AG04450 (cell line): ENCODE measurements at regions not wholly inside any gene's neighbourhood (a gene's known extent, or its start where the extent isn't known, plus 50 kb on each side); places are given as distances from the start of the nearest gene placed in this dataset.
A peak's percentile ranks its signal among the peaks of the same experiment; 100 is the strongest.

Source experiments
- CTCF ChIA-PET: fragments of 300-600, 350-600 bp; formaldehyde crosslinking; extraction: SDS; loops from one replicate; lab custom pipeline; 2022; ENCODE audit warnings: antibody characterized with exemption, inconsistent platforms; lab: Charles Lee
- POLR2A ChIA-PET: fragments of 350-600 bp; formaldehyde crosslinking; extraction: SDS; loops from one replicate; lab custom pipeline; 2021; ENCODE audit warnings: antibody characterized with exemption, inconsistent platforms; lab: Yijun Ruan, JAX
- DNase-seq: peaks from one replicate; pipeline ENCODE4 v3.0.0-alpha.2; 2011; ENCODE audit warnings: low read depth, low spot score
- H3K27ac ChIP-seq: one replicate; pipeline ENCODE4 v1.5.1; 2012; ENCODE audit warnings: low read depth, low read length, control low read depth
- H3K27me3 ChIP-seq: one replicate; pipeline ENCODE4 v1.6.0; 2012; ENCODE audit warnings: low read length; ENCODE audit not compliant: control insufficient read depth, insufficient read depth
- H3K4me3 ChIP-seq: 2 replicates; pipeline ENCODE4 v1.5.1; 2011; ENCODE audit warnings: mild to moderate bottlenecking, low read depth, low read length, control low read depth
- H3K9me3 ChIP-seq: 2 replicates; pipeline ENCODE4 v1.5.1; 2012; ENCODE audit warnings: low read length; ENCODE audit not compliant: control insufficient read depth, insufficient read depth
- CTCF ChIP-seq: IDR thresholded peaks from 2 replicates; pipeline ENCODE4 v1.5.1; 2011; ENCODE audit warnings: low read depth, low read length, control low read depth, inconsistent platforms

GRCh38 chr14:76264384-76264783 is 111.6 kb upstream of the ESRRB start:
- Histone ChIP-seq H3K27me3 (peaks cover 2% of the 10 kb centered on the region), H3K9me3 (no peaks in the 10 kb centered on the region), H3K27ac (no peak overlapping the region), H3K4me3 (no peak overlapping the region)
- POLR2A ChIA-PET, result no interaction called here
- DNase-seq, result no peak
- CTCF ChIA-PET, result no interaction called here
- no peak for TF ChIP-seq CTCF

- Histone ChIP-seq H3K4me3 (peak overlapping the region; percentile 59), H3K27ac (no peak overlapping the region), H3K27me3 (peaks cover 2% of the 10 kb centered on the region), H3K9me3 (no peaks in the 10 kb centered on the region)
- ChIA-PET POLR2A (no interaction called here), CTCF (interaction anchor here (0.7 to 1.6 kb wide), 3 partner anchors 10 to 120 kb away, joined by 3 to 8 read pairs (median 3); no protein-coding TSS in a partner anchor)
- peak; percentile 21; the same call in 1 of the 2 replicates for TF ChIP-seq CTCF
- no peak for DNase-seq
Observed at GRCh38 chr14:76267322-76268046, 108.5 kb upstream of the ESRRB start.

DNA sequence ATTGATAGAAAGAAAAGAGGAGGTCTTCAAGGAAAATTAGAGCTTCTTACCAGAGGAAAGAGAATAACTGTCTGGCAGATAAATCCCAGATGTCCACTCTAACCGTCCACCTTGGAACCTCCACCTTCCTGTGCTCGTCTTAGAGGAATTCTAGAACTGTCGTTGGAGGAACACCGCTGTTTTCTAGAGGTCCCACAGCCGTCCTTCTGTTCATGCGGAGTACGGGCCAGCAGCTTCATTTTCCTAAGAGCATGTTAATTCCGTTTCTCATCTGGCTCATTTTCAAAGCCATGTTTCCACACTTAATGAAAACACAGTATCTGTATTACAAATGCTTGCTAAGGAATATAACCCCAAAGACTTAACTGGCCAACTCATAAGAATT is 107.9 kb upstream of the ESRRB start:
- H3K27ac ChIP-seq, result no peak overlapping the region
- ChIA-PET CTCF (interaction anchor here (0.7 to 1.6 kb wide), 3 partner anchors 10 to 119 kb away, joined by 3 to 8 read pairs (median 3); no protein-coding TSS in a partner anchor), POLR2A (no interaction called here)
- TF ChIP-seq CTCF, result no peak
- H3K4me3 ChIP-seq, result peak overlapping the region; percentile 59
- no peaks in the 10 kb centered on the region for H3K9me3 ChIP-seq
- DNase-seq, result no peak
- peaks cover 2% of the 10 kb centered on the region for H3K27me3 ChIP-seq

DNA sequence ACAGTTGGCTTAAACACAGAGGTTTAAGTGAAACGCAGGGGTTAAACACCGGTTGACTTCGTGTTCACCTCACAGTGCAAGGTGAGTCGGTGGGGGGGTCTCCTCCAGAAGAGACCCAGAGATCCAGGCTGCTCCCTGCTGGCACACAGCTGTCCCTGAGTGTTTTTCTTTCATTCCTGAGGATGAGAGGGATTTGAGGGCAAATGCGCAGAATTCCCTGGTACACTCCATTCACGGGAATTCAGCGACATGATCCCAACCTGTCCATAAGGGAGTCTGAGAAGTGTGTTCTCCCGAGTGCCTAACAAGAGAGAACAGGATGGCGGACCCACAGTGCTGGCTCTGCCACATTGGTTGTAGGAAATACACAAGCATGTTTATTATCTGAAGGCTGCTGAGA is 107.2 kb upstream of the ESRRB start:
- Histone ChIP-seq H3K27me3 (peaks cover 2% of the 10 kb centered on the region), H3K9me3 (no peaks in the 10 kb centered on the region), H3K4me3 (no peak overlapping the region), H3K27ac (no peak overlapping the region)
- POLR2A ChIA-PET, result no interaction called here
- CTCF ChIA-PET, result interaction anchor here (1.6 kb wide), 1 partner anchor 119 kb away, joined by 8 read pairs; no protein-coding TSS in a partner anchor
- TF ChIP-seq CTCF, result no peak
- no peak for DNase-seq

DNA sequence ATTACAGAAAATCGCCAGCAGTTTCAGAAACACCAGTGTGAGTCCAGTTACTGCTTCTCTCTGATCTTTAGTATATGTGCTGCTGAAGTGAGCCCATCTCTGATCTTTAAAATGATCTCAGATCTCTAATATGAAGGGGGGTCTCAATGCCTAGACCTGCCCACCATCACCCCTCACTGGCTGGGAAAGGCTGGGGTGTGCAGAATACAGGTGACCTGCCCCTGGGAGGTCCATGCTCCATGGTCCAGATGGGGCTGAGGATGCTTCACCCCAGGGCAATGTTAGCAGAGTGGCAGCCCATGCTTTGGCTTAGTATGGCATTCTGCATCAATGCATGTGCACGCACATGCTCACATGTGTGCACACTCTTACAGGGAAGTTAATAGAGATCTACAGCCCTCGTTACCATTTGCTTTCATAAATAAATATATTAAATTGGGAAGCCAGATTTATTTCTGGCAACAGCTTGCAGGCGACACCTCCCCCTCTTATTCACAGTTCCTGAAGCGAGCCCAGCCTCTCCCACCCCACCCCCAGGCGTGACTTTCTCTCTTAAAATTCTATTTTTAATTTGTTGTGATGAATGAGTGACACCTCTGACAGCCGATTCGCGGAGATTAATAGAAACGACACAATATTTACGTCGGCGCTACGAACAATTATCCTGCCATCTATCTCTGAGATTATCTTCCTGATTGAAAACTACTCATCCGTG is 104.7 kb upstream of the ESRRB start:
- peaks cover 2% of the 10 kb centered on the region for H3K27me3 ChIP-seq
- no peak overlapping the region for H3K27ac ChIP-seq
- ChIA-PET CTCF (no interaction called here), POLR2A (no interaction called here)
- no peak overlapping the region for H3K4me3 ChIP-seq
- no peak for DNase-seq
- TF ChIP-seq CTCF, result no peak
- no peaks in the 10 kb centered on the region for H3K9me3 ChIP-seq
